Adrenal gland (tissue), 9 donors: ENCODE measurements at regions not wholly inside any gene's neighbourhood (a gene's known extent, or its start where the extent isn't known, plus 50 kb on each side); places are given as distances from the start of the nearest gene placed in this dataset.

Experiments used
- DNase-seq, 7 donors: peaks; one replicate each; pipeline ENCODE4 v3.0.0-alpha.2; 2019 to 2020
- H3K27ac ChIP-seq, 5 donors: fragments of 200-600 bp; sonication (generic) in 4 of 5; 1 replicate in 3 of 5; 2 replicates in 2 of 5; pipeline versions ENCODE4 v1.5.1 to v1.8.0; 2016 to 2020; ENCODE audit warnings: mild to moderate bottlenecking in 1 of 5
- H3K27me3 ChIP-seq: fragments of 200-600 bp; 2 replicates; pipeline ENCODE4 v1.8.0; 2021
- H3K36me3 ChIP-seq, 2 donors: fragments of 200-600 bp; replicated peaks in 1 of 2; 1 replicate in 1 of 2; 2 replicates in 1 of 2; pipeline versions ENCODE4 v1.5.1 to v1.8.0; 2018 to 2022
- H3K4me1 ChIP-seq, 2 donors: fragments of 200-600 bp; replicated peaks in 1 of 2; 1 replicate in 1 of 2; 2 replicates in 1 of 2; pipeline versions ENCODE4 v1.5.1 to v1.8.0; 2018 to 2021
- H3K4me3 ChIP-seq, 4 donors: fragments of 200-600 bp; sonication (generic) in 3 of 4; one replicate each; pipeline ENCODE4 v1.5.1; 2016 to 2018
- H3K9me3 ChIP-seq, 3 donors: fragments of 200-600 bp; sonication (generic) in 1 of 3; replicated peaks in 1 of 3; 1 replicate in 2 of 3; 2 replicates in 1 of 3; pipeline versions ENCODE4 v1.5.1 to v1.8.0; 2016 to 2021
- POLR2A ChIP-seq, 2 donors: fragments of 450-650 bp; IDR thresholded peaks; one replicate each; pipeline ENCODE4 v1.6.1; 2017; ENCODE audit warnings: antibody characterized with exemption in 2 of 2, mild to moderate bottlenecking in 2 of 2, moderate library complexity in 1 of 2
- WGBS, 4 donors: extraction: QIAGEN DNeasy Blood & Tissue Kit in 2 of 4; methylation state at CpG; one replicate each; pipeline versions ENCODE4 v1.1.5 to v1.1.7; 2013 to 2017; 5-methylcytosine and 5-hydroxymethylcytosine counted together
- intact Hi-C, 2 donors: fragments of 100-400 bp; cut with DNase I; formaldehyde crosslinking; loops; one replicate each; pipeline versions ENCODE4 v1.14.1 to v1.15.0; 2022 to 2023
- TF ChIP-seq, protein P1 (sequence below), 6 experiments: fragments of 450-650 bp in 4 of 6; fragments of 200-600 bp in 2 of 6; sonication (generic) in 1 of 6; IDR thresholded peaks; 1 replicate in 5 of 6; 2 replicates in 1 of 6; pipeline versions ENCODE4 v1.5.1 to v1.8.0; 2016 to 2021; ENCODE audit warnings: antibody characterized with exemption in 6 of 6, mild to moderate bottlenecking in 2 of 6, moderate library complexity in 1 of 6
- donor health status: healthy with polysubstance abuse.
- donor health status: Bipolar disorder and iron deficiency.
- donor health status: DM: yes; HTN: yes; CAD: no.
- donor health status: DM: no; HTN: no; CAD: no.
- donor health status: DM: no; HTN: no; CAD: no.

DNA sequence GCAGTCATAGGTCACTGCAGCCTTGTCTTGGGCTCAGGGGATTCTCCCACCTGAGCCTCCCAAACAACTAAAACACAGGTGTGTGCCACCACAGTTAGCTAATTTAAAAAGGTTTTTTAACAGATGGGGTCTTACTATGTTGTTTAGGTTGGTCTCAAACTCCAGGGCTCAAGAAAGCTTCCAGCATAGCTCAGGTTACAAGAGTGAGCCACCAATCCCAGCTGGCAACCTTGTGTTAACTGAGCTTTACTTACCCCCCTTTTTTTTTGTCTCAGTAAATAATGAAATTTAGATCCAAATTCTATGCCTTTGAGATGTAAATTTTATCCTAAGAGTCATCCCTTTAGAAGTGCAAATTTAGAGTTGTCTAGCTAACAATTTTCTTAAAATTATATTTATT, 103.9 kb upstream of the OLFM3 start:
- H3K36me3 ChIP-seq, result no peaks in the 10 kb centered on the region
- H3K4me3 ChIP-seq, result no peak overlapping the region

DNA sequence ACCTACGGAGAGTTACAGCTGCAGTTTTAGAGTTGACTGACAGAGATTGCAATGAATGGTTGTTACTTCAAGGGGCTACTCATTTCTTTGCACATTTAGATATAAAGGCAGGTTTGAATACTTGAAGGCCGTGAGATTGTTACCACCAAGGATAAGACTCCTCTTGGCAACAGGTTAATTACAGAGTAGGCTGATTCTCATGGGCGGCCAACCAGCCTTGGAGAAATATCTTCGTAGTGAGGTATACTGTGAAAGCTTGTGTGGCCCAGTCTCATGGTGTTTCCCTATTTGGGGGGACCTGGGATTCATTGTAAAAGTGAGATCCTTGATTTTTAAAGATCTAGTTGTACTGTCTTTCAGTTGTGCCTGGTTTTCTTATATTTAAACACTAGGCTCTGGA, 103.2 kb upstream of the OLFM3 start:
- H3K36me3 ChIP-seq, result no peaks in the 10 kb centered on the region
- no peak for TF ChIP-seq POLR2A (IDR thresholded peaks at IDR 0.05)
- TF ChIP-seq, protein P1, sequence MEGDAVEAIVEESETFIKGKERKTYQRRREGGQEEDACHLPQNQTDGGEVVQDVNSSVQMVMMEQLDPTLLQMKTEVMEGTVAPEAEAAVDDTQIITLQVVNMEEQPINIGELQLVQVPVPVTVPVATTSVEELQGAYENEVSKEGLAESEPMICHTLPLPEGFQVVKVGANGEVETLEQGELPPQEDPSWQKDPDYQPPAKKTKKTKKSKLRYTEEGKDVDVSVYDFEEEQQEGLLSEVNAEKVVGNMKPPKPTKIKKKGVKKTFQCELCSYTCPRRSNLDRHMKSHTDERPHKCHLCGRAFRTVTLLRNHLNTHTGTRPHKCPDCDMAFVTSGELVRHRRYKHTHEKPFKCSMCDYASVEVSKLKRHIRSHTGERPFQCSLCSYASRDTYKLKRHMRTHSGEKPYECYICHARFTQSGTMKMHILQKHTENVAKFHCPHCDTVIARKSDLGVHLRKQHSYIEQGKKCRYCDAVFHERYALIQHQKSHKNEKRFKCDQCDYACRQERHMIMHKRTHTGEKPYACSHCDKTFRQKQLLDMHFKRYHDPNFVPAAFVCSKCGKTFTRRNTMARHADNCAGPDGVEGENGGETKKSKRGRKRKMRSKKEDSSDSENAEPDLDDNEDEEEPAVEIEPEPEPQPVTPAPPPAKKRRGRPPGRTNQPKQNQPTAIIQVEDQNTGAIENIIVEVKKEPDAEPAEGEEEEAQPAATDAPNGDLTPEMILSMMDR (IDR thresholded peaks at IDR 0.05), result no peak
- H3K4me3 ChIP-seq, result no peak overlapping the region
- no peaks in the 10 kb centered on the region for H3K27me3 ChIP-seq
- intact Hi-C loops, result no loop called here
- H3K4me1 ChIP-seq, result no peaks in the 10 kb centered on the region
- H3K9me3 ChIP-seq, result no peaks in the 10 kb centered on the region
- no peak for DNase-seq
- WGBS, 4 donors, result 83 to 92% (median 86%) methylated on average over 4 of the region's 4 CpGs
- no peak overlapping the region for H3K27ac ChIP-seq

More for the DNA sequence above, 103.9 kb upstream of the OLFM3 start:
- intact Hi-C loops, result no loop called here
- DNase-seq, result no peak
- Histone ChIP-seq H3K9me3 (no peaks in the 10 kb centered on the region), H3K4me1 (no peaks in the 10 kb centered on the region), H3K27me3 (no peaks in the 10 kb centered on the region), H3K27ac (no peak overlapping the region)
- TF ChIP-seq, protein P1 (IDR thresholded peaks at IDR 0.05), result no peak
- TF ChIP-seq POLR2A (IDR thresholded peaks at IDR 0.05), result no peak

DNA sequence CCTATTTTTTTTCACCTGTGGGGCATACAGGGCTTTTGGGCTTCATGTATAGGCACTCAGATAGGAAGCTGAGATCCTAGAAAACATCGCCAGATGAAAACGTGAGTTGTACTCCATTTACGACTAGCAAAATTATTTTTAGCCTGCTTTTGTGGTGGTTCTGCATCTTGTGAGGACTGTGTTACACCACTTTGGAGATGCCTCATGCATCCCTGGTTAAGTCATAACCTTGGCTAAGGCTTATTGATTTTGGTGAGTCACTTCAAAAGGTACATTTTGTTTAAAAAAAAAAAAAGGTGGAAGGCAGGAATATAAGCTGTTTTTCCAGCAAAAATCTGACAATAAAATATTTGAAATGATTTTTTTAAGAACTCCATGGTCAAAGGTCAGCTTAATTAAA, 101.8 kb upstream of the OLFM3 start:
- intact Hi-C loops, result no loop called here
- Histone ChIP-seq H3K9me3 (no peaks in the 10 kb centered on the region), H3K4me3 (no peak overlapping the region), H3K36me3 (no peaks in the 10 kb centered on the region), H3K27me3 (no peaks in the 10 kb centered on the region), H3K4me1 (no peaks in the 10 kb centered on the region), H3K27ac (no peak overlapping the region)
- 73 to 76% (median 75%) methylated on average over 3 of the region's 3 CpGs for WGBS, 4 donors
- no peak for DNase-seq
- TF ChIP-seq, protein P1 (IDR thresholded peaks at IDR 0.05), result no peak

DNA sequence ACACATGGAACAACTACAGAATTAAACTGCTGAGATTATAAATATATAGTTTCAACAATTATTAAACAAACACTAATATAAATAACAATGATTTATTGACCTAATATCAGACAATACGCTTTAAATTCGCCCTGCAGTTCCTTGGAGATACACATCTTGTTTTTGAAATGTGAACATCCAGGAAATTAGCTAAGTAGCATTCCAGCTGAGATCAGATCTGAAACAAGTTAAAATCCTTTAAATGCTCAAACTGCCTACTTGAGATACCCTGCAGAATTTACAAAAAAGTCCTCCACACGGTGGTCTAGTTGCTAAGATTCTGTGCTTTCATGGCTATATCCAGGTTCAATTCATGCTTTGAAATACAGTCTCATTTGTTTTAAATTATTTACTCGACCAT, 101.4 kb upstream of the OLFM3 start:
- Histone ChIP-seq H3K36me3 (no peaks in the 10 kb centered on the region), H3K27ac (no peak overlapping the region), H3K4me3 (no peak overlapping the region), H3K9me3 (no peaks in the 10 kb centered on the region), H3K4me1 (no peaks in the 10 kb centered on the region), H3K27me3 (no peaks in the 10 kb centered on the region)
- no peak for DNase-seq
- 68 to 75% (median 73%) methylated on average over 4 of the region's 4 CpGs for WGBS, 4 donors
- TF ChIP-seq, protein P1 (IDR thresholded peaks at IDR 0.05), result no peak
- no peak for TF ChIP-seq POLR2A (IDR thresholded peaks at IDR 0.05)
- intact Hi-C loops, result no loop called here
